Mesothelial cell of epicardium (in vitro differentiated cells): ENCODE measurements at regions not wholly inside any gene's neighbourhood (a gene's known extent, or its start where the extent isn't known, plus 50 kb on each side); places are given as distances from the start of the nearest gene placed in this dataset.
A peak's percentile ranks its signal among the peaks of the same experiment; 100 is the strongest.

Experiments used
- DNase-seq, 2 experiments: peaks; one replicate each; pipeline ENCODE4 v3.0.0; 2021; ENCODE audit warnings: low spot score in 2 of 2; ENCODE audit not compliant: unreplicated experiment in 2 of 2
- H3K27ac Mint-ChIP-seq: 2 replicates; pipeline ENCODE4 v1.8.0; 2021; ENCODE audit warnings: mixed read lengths
- H3K27me3 Mint-ChIP-seq: 2 replicates; pipeline ENCODE4 v1.8.0; 2021; ENCODE audit warnings: low read depth, mixed read lengths
- H3K36me3 Mint-ChIP-seq: 2 replicates; pipeline ENCODE4 v1.8.0; 2021; ENCODE audit warnings: mixed read lengths
- H3K4me1 Mint-ChIP-seq: 2 replicates; pipeline ENCODE4 v1.8.0; 2021; ENCODE audit warnings: mixed read lengths
- H3K4me3 Mint-ChIP-seq: 2 replicates; pipeline ENCODE4 v1.8.0; 2021; ENCODE audit warnings: mild to moderate bottlenecking, moderate library complexity, mixed read lengths
- H3K9me3 Mint-ChIP-seq: 2 replicates; pipeline ENCODE4 v1.8.0; 2021; ENCODE audit warnings: mixed read lengths
- TF ChIP-seq, protein P1 (sequence below): fragments of 200-600 bp; sonication (generic); IDR thresholded peaks from one replicate; pipeline ENCODE4 v1.5.0; 2021; ENCODE audit warnings: antibody characterized with exemption; ENCODE audit not compliant: unreplicated experiment

DNA sequence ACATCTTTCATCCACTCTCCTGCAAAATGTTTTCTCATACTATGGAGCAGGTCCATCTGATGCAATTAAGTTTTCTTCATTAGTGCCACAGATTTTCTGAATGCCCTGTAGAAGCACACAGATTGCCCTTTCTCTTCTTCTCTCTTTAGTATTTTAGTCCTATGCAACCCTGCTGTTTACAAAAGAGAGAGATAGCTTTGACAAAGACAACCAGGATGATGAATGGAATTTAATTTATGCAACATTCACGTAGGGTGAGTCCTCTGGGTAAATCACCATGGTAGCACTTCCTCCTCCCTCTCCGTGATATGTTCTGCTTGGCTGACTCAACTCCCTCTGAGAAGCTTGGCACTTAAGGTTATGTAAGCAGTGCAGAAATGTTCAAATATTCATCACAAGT lies 400.9 kb upstream of the PDE3A start:
- TF ChIP-seq, protein P1, sequence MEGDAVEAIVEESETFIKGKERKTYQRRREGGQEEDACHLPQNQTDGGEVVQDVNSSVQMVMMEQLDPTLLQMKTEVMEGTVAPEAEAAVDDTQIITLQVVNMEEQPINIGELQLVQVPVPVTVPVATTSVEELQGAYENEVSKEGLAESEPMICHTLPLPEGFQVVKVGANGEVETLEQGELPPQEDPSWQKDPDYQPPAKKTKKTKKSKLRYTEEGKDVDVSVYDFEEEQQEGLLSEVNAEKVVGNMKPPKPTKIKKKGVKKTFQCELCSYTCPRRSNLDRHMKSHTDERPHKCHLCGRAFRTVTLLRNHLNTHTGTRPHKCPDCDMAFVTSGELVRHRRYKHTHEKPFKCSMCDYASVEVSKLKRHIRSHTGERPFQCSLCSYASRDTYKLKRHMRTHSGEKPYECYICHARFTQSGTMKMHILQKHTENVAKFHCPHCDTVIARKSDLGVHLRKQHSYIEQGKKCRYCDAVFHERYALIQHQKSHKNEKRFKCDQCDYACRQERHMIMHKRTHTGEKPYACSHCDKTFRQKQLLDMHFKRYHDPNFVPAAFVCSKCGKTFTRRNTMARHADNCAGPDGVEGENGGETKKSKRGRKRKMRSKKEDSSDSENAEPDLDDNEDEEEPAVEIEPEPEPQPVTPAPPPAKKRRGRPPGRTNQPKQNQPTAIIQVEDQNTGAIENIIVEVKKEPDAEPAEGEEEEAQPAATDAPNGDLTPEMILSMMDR: no peak
- peaks cover 43% of the 10 kb centered on the region for H3K4me1 Mint-ChIP-seq
- DNase-seq: no peak
- no peak overlapping the region for H3K4me3 Mint-ChIP-seq
- H3K27me3 Mint-ChIP-seq: peaks cover 3% of the 10 kb centered on the region
- no peaks in the 10 kb centered on the region for H3K36me3 Mint-ChIP-seq
- peak overlapping the region; percentile 4 for H3K27ac Mint-ChIP-seq
- no peaks in the 10 kb centered on the region for H3K9me3 Mint-ChIP-seq

DNA sequence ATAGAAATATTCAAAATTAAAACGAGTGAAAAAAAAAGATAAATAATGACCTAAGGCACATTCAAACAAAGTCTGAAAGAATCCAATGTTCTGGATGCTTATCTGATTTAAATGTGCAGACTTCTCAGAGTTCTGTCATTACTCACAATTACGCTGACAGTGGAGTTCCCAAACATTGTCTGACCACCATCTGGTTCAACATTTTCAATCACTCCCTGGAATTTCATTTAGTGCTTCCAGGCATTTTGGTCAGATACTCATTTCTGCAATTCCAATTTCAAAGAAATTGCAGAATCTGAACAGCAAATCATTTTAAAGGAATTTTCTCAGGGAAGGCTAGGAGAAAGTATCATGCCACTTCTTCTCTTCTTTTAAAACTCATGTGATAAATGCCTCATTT lies 398.2 kb upstream of the PDE3A start:
- Mint-ChIP-seq H3K27ac (no peak overlapping the region), H3K9me3 (no peaks in the 10 kb centered on the region), H3K4me1 (peaks cover 47% of the 10 kb centered on the region), H3K36me3 (no peaks in the 10 kb centered on the region), H3K27me3 (peaks cover 2% of the 10 kb centered on the region), H3K4me3 (no peak overlapping the region)
- no peak for DNase-seq
- TF ChIP-seq, protein P1: no peak

DNA sequence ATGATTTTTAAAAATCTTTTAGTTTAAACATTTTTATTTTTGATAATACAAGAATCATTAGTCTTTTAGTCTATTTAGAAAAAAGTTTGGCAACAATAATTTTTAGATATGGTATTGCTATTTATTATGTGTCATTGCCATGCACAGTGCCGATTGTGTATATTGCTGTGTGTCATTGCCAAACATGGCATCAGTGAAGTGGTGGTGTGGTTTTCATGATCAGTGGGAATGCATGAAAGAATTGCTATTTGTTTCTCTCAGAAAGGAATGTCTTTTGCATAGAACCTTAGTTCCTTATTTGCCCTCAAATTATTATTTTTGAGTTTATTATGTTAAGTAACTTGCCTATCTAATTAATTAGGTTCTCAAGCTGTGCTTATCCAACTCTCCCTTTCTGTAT lies 397.5 kb upstream of the PDE3A start:
- DNase-seq: no peak
- H3K4me1 Mint-ChIP-seq: peaks cover 47% of the 10 kb centered on the region

DNA sequence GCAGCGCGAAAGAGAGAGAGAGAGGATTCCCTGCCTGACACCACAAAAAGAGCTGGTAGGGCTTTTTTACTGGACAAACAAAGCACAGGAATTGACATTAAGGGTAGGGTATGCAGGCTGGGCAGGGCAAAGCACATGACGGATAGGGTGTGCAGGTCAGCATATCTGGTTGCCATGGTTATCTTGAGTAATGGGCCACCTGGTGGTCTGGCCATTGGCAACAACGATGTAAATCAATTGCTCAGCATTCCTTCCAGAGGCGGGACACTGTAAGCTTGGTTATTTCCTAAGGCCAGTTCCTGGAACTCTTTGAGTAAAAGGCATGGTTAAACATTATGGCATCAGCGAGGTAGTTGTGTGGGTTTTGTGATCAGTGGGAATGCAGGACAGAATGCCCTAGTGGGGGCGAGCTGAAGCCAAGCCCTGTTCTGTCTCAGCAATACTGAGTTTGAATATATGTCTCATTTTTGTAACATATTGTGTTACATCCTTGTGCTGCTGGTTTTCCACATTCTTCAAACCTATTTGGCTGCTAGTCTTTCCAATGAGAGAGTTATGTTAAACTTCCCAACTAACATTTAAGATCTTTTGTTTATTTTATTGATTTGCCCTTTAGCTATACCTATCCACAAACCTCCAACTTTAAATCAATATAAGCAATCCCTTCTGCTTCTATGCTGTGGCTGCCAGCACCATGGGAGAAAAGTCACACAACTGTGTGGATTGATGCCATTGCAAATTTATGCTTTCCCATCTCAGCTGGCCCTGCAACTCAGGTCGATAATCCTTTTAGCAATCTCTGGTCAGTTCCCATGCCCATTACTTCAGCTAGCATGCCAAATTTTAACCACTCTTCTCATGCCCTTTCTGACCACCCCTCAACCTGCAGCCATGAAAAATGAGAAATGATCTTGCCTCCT lies 396.7 kb upstream of the PDE3A start:
- peaks cover 47% of the 10 kb centered on the region for H3K4me1 Mint-ChIP-seq
- H3K27me3 Mint-ChIP-seq: peaks cover 3% of the 10 kb centered on the region
- no peaks in the 10 kb centered on the region for H3K9me3 Mint-ChIP-seq
- no peaks in the 10 kb centered on the region for H3K36me3 Mint-ChIP-seq
- H3K27ac Mint-ChIP-seq: peak overlapping the region; percentile 74
- TF ChIP-seq, protein P1: no peak
- no peak overlapping the region for H3K4me3 Mint-ChIP-seq
- no peak for DNase-seq

More for the DNA sequence above, 397.5 kb upstream of the PDE3A start:
- no peaks in the 10 kb centered on the region for H3K9me3 Mint-ChIP-seq
- H3K27me3 Mint-ChIP-seq: peaks cover 2% of the 10 kb centered on the region
- H3K27ac Mint-ChIP-seq: peak overlapping the region; percentile 74
- TF ChIP-seq, protein P1: no peak
- H3K4me3 Mint-ChIP-seq: no peak overlapping the region
- H3K36me3 Mint-ChIP-seq: no peaks in the 10 kb centered on the region

DNA sequence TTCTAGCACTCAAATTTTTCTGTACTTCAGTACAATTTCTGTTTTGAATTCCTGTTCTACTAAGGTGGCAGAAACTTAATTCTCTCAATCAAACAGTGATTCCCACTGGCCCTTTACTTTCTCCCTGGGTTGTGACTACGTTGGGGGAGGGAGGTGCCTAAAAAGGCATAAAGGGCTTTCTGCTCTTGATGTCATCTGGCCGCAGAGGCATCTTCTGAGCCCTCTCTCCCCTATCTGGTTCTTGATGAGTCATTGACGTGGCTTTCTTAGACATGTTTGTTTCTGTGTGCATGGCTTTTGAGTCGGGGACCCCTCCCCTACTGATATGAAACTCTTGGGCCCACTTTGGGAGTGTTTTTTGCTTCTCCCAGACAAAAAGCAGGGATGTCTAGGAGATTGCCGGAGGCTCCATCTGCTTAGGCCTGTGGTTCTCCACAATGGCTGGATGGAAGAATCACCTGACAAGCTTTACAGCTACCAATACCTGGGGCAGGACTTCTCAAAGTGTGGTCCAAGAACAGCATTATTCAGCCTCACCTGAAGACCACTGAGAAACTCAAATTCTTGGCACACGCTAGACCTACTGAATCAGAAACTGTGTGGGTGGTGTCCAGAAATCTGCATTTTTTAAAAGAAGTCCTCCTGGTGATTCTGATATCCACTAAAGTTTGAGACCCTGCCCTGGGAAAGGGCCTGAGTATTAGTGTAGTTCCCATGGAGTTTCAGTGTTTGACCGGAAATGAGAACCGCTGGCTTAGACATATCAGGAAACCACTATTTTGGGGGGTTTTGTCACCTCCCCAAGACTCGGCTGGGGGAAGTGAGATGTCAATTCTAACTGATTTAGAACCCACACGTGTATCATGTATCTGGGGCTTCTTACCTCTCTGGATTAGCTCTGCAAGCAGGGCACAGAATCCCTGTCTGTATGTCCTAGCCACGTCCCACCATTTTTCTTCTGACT lies 395.7 kb upstream of the PDE3A start:
- no peak for DNase-seq
- peaks cover 38% of the 10 kb centered on the region for H3K4me1 Mint-ChIP-seq
- H3K4me3 Mint-ChIP-seq: no peak overlapping the region
- H3K36me3 Mint-ChIP-seq: no peaks in the 10 kb centered on the region
- H3K9me3 Mint-ChIP-seq: no peaks in the 10 kb centered on the region
- TF ChIP-seq, protein P1: no peak
- peaks cover 3% of the 10 kb centered on the region for H3K27me3 Mint-ChIP-seq
- peak overlapping the region; percentile 74 for H3K27ac Mint-ChIP-seq
